NCI-H2196 treated with DMSO at 0.1 percent for 48 hours (cell line): ENCODE measurements at regions not wholly inside any gene's neighbourhood (a gene's known extent, or its start where the extent isn't known, plus 50 kb on each side); places are given as distances from the start of the nearest gene placed in this dataset.

Experiments used
- DNase-seq: peaks from one replicate; lab custom pipeline; 2025; ENCODE audit not compliant: unreplicated experiment; lab: John Stamatoyannopoulos, UW

GRCh38 chr14:101043891-101044290 is 140.4 kb upstream of the RTL1 start:
- DNase-seq = no peak

- DNase-seq = no peak
These were observed 141.2 kb upstream of the RTL1 start for GRCh38 chr14:101044741-101045140.

- no peak for DNase-seq
These were observed 142.0 kb upstream of the RTL1 start for GRCh38 chr14:101045511-101045910.

- DNase-seq = no peak
These were observed 142.5 kb upstream of the RTL1 start for GRCh38 chr14:101046071-101046470.

- DNase-seq = no peak
These were observed 143.8 kb upstream of the RTL1 start for GRCh38 chr14:101047326-101047725.

GRCh38 chr14:101048766-101049165 is 145.2 kb upstream of the RTL1 start:
- no peak for DNase-seq

- no peak for DNase-seq
These were observed 146.0 kb upstream of the RTL1 start for GRCh38 chr14:101049511-101049910.

GRCh38 chr14:101049942-101050341 is 146.4 kb upstream of the RTL1 start:
- no peak for DNase-seq

GRCh38 chr14:101050901-101051490 is 147.5 kb upstream of the RTL1 start:
- no peak for DNase-seq

GRCh38 chr14:101054671-101055070 is 151.1 kb upstream of the RTL1 start:
- no peak for DNase-seq

- no peak for DNase-seq
These were observed 151.7 kb upstream of the RTL1 start for GRCh38 chr14:101055106-101055662.

- DNase-seq = no peak
These were observed 152.4 kb upstream of the RTL1 start for GRCh38 chr14:101055776-101056374.

GRCh38 chr14:101056446-101056845 is 152.9 kb upstream of the RTL1 start:
- DNase-seq = no peak

- DNase-seq = no peak
These were observed 153.9 kb upstream of the RTL1 start for GRCh38 chr14:101057394-101057793.

GRCh38 chr14:101058571-101058970 is 155.0 kb upstream of the RTL1 start:
- no peak for DNase-seq

GRCh38 chr14:101060171-101060601 is 156.7 kb upstream of the RTL1 start:
- no peak for DNase-seq

- DNase-seq = no peak
These were observed 158.0 kb upstream of the RTL1 start for GRCh38 chr14:101061411-101062064.

- no peak for DNase-seq
These were observed 158.5 kb upstream of the RTL1 start for GRCh38 chr14:101062065-101062450.

- DNase-seq = no peak
These were observed 159.1 kb upstream of the RTL1 start for GRCh38 chr14:101062601-101063000.

- DNase-seq = no peak
These were observed 159.6 kb upstream of the RTL1 start for GRCh38 chr14:101063121-101063520.

GRCh38 chr14:101064121-101064661 is 160.7 kb upstream of the RTL1 start:
- DNase-seq = no peak

- DNase-seq = no peak
These were observed 161.2 kb upstream of the RTL1 start for GRCh38 chr14:101064718-101065117.
